HEK293T (cell line): ENCODE measurements at regions not wholly inside any gene's neighbourhood (a gene's known extent, or its start where the extent isn't known, plus 50 kb on each side); places are given as distances from the start of the nearest gene placed in this dataset.

ENCODE experiments used
- CTCF ChIA-PET: fragments of 350-600 bp; formaldehyde crosslinking; extraction: SDS; loops from one replicate; lab custom pipeline; 2021; ENCODE audit warnings: antibody characterized with exemption, inconsistent platforms; lab: Yijun Ruan, JAX
- POLR2A ChIA-PET: fragments of 350-600 bp; formaldehyde crosslinking; extraction: SDS; loops from one replicate; lab custom pipeline; 2020; ENCODE audit warnings: antibody characterized with exemption, inconsistent platforms; lab: Yijun Ruan, JAX
- DNase-seq: peaks from one replicate; pipeline ENCODE4 v3.0.0; 2012; ENCODE audit warnings: mixed read lengths; ENCODE audit errors: extremely low spot score
- ARNT ChIP-seq: fragments of 450-650 bp; IDR thresholded peaks from 2 replicates; pipeline ENCODE4 v1.6.1; 2017; ENCODE audit warnings: mild to moderate bottlenecking
- BHLHE40 ChIP-seq: fragments of 450-650 bp; IDR thresholded peaks from 2 replicates; pipeline ENCODE4 v1.6.1; 2016; ENCODE audit warnings: mild to moderate bottlenecking, moderate library complexity, borderline replicate concordance
- CTBP1 ChIP-seq: fragments of 450-650 bp; IDR thresholded peaks from 2 replicates; pipeline ENCODE4 v1.6.1; 2016; ENCODE audit warnings: borderline replicate concordance
- ELF4 ChIP-seq: fragments of 450-650 bp; IDR thresholded peaks from 2 replicates; pipeline ENCODE4 v1.6.1; 2017; ENCODE audit warnings: antibody characterized with exemption
- FOXA1 ChIP-seq: fragments of 450-650 bp; IDR thresholded peaks from 2 replicates; pipeline ENCODE4 v1.6.1; 2016; ENCODE audit warnings: mild to moderate bottlenecking
- FOXK2 ChIP-seq: fragments of 450-650 bp; IDR thresholded peaks from 2 replicates; pipeline ENCODE4 v1.6.1; 2016; ENCODE audit warnings: mild to moderate bottlenecking
- FOXM1 ChIP-seq: fragments of 450-650 bp; IDR thresholded peaks from 2 replicates; pipeline ENCODE4 v1.6.1; 2017; ENCODE audit warnings: mild to moderate bottlenecking, borderline replicate concordance
- HDGF ChIP-seq: fragments of 450-650 bp; IDR thresholded peaks from 2 replicates; pipeline ENCODE4 v1.6.1; 2017; ENCODE audit warnings: antibody characterized with exemption, borderline replicate concordance
- L3MBTL2 ChIP-seq: fragments of 450-650 bp; conservative IDR thresholded peaks from 2 replicates; pipeline ENCODE4 v1.6.1; 2016; ENCODE audit warnings: mild to moderate bottlenecking
- LEF1 ChIP-seq: fragments of 450-650 bp; IDR thresholded peaks from 2 replicates; pipeline ENCODE4 v1.6.1; 2017; ENCODE audit warnings: mild to moderate bottlenecking, borderline replicate concordance
- NFRKB ChIP-seq: fragments of 450-650 bp; IDR thresholded peaks from 2 replicates; pipeline ENCODE4 v1.6.1; 2016; ENCODE audit warnings: mild to moderate bottlenecking, moderate library complexity
- SP1 ChIP-seq: fragments of 450-650 bp; IDR thresholded peaks from 2 replicates; pipeline ENCODE4 v1.6.1; 2017
- SUZ12 ChIP-seq: fragments of 450-650 bp; IDR thresholded peaks from 2 replicates; pipeline ENCODE4 v1.6.1; 2016; ENCODE audit warnings: mild to moderate bottlenecking
- TARDBP ChIP-seq: fragments of 450-650 bp; IDR thresholded peaks from 2 replicates; pipeline ENCODE4 v1.6.1; 2016
- ZNF384 ChIP-seq: fragments of 450-650 bp; IDR thresholded peaks from 2 replicates; pipeline ENCODE4 v1.6.1; 2016
- TF ChIP-seq, protein P1 (sequence below): fragments of 450-650 bp; IDR thresholded peaks from 2 replicates; pipeline ENCODE4 v1.6.1; 2016

DNA sequence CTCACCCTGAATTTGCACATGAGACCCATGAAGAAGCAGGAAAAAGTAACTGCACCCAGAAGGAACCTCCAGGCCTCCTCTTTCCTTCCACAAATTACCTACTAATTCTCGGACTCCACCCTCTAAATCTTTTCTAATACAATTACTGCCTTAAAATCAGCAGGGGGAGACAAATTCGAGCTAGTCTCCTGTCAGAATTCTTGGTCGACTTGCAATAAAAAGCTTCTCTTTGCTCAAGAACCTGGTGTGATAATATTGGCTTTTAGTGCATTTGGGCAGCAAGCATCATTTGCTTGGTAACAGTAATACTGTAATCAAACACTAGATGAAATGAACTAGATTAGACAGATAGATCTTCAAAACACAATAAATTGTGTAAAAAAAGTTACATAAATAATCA is 281.9 kb downstream of the RAP2B start:
- peak; percentile 6 for DNase-seq
- ChIA-PET CTCF (no interaction called here), POLR2A (no interaction called here)
- no peak for TF ChIP-seq ELF4
- TF ChIP-seq SP1: no peak
- TF ChIP-seq FOXK2: no peak
- TF ChIP-seq SUZ12: no peak
- no peak for TF ChIP-seq CTBP1
- TF ChIP-seq ZNF384: no peak
- TF ChIP-seq, protein P1, sequence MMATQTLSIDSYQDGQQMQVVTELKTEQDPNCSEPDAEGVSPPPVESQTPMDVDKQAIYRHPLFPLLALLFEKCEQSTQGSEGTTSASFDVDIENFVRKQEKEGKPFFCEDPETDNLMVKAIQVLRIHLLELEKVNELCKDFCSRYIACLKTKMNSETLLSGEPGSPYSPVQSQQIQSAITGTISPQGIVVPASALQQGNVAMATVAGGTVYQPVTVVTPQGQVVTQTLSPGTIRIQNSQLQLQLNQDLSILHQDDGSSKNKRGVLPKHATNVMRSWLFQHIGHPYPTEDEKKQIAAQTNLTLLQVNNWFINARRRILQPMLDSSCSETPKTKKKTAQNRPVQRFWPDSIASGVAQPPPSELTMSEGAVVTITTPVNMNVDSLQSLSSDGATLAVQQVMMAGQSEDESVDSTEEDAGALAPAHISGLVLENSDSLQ: no peak
- no peak for TF ChIP-seq FOXM1
- TF ChIP-seq LEF1: no peak
- TF ChIP-seq L3MBTL2: no peak
- TF ChIP-seq BHLHE40: no peak
- TF ChIP-seq ARNT: no peak
- TF ChIP-seq HDGF: no peak
- no peak for TF ChIP-seq TARDBP

DNA sequence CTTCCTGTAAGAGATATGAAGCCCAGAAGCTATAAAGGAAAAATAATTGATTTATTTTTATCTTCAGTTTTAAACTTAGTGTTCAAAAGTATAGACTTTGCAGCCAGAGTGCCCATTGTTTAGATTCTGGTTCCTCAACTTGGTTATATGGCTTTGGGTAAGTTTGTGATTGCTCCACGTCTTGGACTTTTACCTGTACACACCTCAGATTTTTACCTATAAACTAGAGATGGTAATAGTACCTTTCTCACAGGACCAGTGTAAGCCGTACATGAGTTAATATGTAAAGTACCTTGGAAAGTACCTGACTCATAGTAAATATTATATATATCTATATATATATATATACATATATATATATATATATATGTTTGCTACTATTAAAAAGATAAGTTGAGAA is 283.8 kb downstream of the RAP2B start:
- ChIA-PET CTCF (no interaction called here), POLR2A (no interaction called here)
- DNase-seq: no peak
- TF ChIP-seq CTBP1: no peak
- TF ChIP-seq FOXA1: no peak
- TF ChIP-seq, protein P1: no peak
- TF ChIP-seq TARDBP: no peak
- TF ChIP-seq ZNF384: no peak
- TF ChIP-seq L3MBTL2: no peak
- TF ChIP-seq BHLHE40: no peak

DNA sequence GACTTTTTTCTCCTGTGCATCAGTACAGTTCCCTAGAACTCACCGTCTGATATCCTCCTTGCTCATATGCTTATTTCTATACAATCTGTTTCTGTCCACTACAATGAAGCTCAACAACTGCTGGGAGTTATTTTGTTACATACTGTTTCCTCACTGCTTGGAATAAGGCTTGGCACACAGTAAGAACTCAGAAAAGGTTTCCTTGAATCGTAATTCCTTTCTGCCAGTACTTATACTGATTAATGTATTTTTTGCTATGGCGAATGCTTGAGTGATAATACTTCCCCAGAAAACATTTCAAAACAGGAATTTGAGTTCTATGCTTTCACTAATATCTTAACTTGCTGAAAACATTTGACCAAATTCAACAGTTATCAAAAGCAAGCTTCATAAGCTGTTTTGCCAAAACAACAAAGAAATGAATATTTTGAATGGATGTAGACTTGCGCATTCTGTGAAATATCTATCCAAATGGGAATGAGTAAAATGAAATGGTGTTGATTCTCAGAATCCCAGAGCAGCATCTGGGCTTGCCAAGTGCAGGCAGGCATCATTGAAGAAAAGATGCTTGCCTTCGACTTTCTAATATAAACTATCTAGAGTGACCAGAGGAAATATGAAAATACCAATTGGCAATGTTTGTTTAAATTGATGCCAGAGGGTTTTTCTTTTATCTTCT is 286.3 kb downstream of the RAP2B start:
- DNase-seq: no peak
- POLR2A ChIA-PET: interaction anchor here (0.6 kb wide), 1 partner anchor 1101 kb away, joined by 3 read pairs; no protein-coding TSS in a partner anchor
- TF ChIP-seq, protein P1: no peak
- TF ChIP-seq TARDBP (no peak), NFRKB (no peak), SP1 (no peak), ZNF384 (no peak), FOXM1 (no peak), BHLHE40 (no peak), FOXK2 (no peak), LEF1 (no peak), ELF4 (no peak), HDGF (no peak), SUZ12 (no peak), CTBP1 (no peak), FOXA1 (no peak), L3MBTL2 (no peak), ARNT (no peak)
- CTCF ChIA-PET: no interaction called here

DNA sequence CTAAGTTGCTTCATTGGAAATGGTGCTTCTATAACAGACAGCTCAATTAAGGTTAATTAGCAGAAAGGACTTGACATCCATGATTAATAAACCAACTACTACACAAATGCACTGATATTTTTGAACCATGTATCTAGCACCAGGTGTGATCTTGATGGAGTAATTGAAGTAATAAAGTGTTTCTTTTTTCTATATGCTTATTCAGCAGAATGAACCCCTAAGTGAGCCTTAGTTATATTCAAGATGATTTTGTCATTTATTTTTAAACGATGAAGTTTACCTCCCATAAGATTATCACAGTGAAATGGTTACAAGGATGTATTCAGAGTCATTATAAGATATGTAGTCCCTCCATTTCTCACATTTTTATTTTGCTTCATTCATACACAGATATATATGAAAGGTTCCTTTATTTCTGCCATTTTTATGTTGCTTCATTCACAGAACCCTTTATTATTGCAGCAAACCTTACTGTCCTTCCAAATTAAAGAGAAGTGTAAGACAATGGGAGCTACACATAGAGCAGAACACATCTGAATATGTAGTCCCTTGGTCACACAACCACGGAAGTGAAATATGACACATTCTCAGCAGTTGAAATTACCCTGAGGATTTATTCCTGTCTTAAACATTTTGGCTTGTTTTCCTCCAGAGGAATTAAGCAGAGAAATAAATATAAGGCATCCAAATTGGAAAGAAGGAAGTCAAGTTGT is 295.0 kb downstream of the RAP2B start:
- no peak for DNase-seq
- CTCF ChIA-PET: no interaction called here
- TF ChIP-seq ELF4 (no peak), SP1 (no peak), FOXK2 (no peak), SUZ12 (no peak), HDGF (no peak), FOXM1 (no peak), ARNT (no peak), NFRKB (no peak), TARDBP (no peak), L3MBTL2 (no peak), ZNF384 (no peak), CTBP1 (no peak), LEF1 (no peak), BHLHE40 (no peak), FOXA1 (no peak)
- TF ChIP-seq, protein P1: no peak
- POLR2A ChIA-PET: no interaction called here

DNA sequence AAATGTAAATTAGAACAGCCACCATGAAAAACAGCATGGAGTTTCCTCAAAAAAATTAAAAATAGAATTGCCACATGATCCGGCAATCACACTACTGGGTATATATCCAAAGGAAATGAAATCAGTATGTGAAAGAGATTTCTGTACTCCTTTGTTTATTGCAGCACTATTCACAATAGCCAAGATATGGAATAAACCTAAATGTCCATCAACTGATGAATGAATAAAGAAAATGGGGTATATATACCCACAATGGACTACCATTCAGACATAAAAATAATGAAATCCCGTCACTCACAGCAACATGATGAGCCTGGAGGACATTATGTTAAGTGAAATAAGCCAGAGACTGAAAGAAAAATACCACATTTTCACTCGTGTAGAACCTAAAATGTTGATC is 296.9 kb downstream of the RAP2B start:
- CTCF ChIA-PET: no interaction called here

More for the DNA sequence above, 296.9 kb downstream of the RAP2B start:
- no peak for DNase-seq
- POLR2A ChIA-PET: no interaction called here
- TF ChIP-seq CTBP1 (no peak), L3MBTL2 (no peak), SP1 (no peak), ARNT (no peak), FOXA1 (no peak), HDGF (no peak), SUZ12 (no peak), ELF4 (no peak), FOXM1 (no peak), TARDBP (no peak), NFRKB (no peak), FOXK2 (no peak), ZNF384 (no peak), BHLHE40 (no peak), LEF1 (no peak)
- TF ChIP-seq, protein P1: no peak
